H9 (cell line): ENCODE measurements at regions not wholly inside any gene's neighbourhood (a gene's known extent, or its start where the extent isn't known, plus 50 kb on each side); places are given as distances from the start of the nearest gene placed in this dataset.

Experiments used
- DNase-seq: peaks from one replicate; pipeline ENCODE4 v3.0.0-alpha.2; 2017
- H2AFZ ChIP-seq: one replicate; pipeline ENCODE4 v1.6.1; 2013; ENCODE audit warnings: mild to moderate bottlenecking, low read length, control low read depth, moderate library complexity
- H2AK5ac ChIP-seq: 2 replicates; pipeline ENCODE4 v1.6.1; 2013; ENCODE audit warnings: low read length, control low read depth, mixed read lengths; ENCODE audit not compliant: insufficient read length
- H2BK120ac ChIP-seq: one replicate; pipeline ENCODE4 v1.6.1; 2013; ENCODE audit warnings: low read depth, mild to moderate bottlenecking, low read length, control low read depth, inconsistent platforms; ENCODE audit not compliant: poor library complexity, severe bottlenecking
- H2BK12ac ChIP-seq: 2 replicates; pipeline ENCODE4 v1.6.1; 2013; ENCODE audit warnings: low read length, control low read depth, mixed read lengths, low read depth; ENCODE audit not compliant: insufficient read length
- H2BK15ac ChIP-seq: 2 replicates; pipeline ENCODE4 v1.6.1; 2013; ENCODE audit warnings: low read depth, low read length, control low read depth
- H2BK20ac ChIP-seq: one replicate; pipeline ENCODE4 v1.6.1; 2013; ENCODE audit warnings: low read depth, mild to moderate bottlenecking, low read length, control low read depth, inconsistent platforms; ENCODE audit not compliant: poor library complexity, severe bottlenecking
- H2BK5ac ChIP-seq: 2 replicates; pipeline ENCODE4 v1.6.1; 2013; ENCODE audit warnings: low read length, control low read depth, mixed read lengths; ENCODE audit not compliant: insufficient read length
- H3K14ac ChIP-seq: 2 replicates; pipeline ENCODE4 v1.6.1; 2013; ENCODE audit warnings: low read length, control low read depth; ENCODE audit not compliant: insufficient read depth
- H3K18ac ChIP-seq: 2 replicates; pipeline ENCODE4 v1.6.1; 2013; ENCODE audit warnings: low read depth, mild to moderate bottlenecking, mixed read lengths, low read length, control low read depth; ENCODE audit not compliant: insufficient read length
- H3K23ac ChIP-seq: 2 replicates; pipeline ENCODE4 v1.6.1; 2013; ENCODE audit warnings: low read length, control low read depth, mixed read lengths, low read depth; ENCODE audit not compliant: insufficient read length
- H3K23me2 ChIP-seq: 2 replicates; pipeline ENCODE4 v1.6.1; 2013; ENCODE audit warnings: low read depth, mild to moderate bottlenecking, mixed read lengths, low read length, control low read depth; ENCODE audit not compliant: insufficient read length, poor library complexity, severe bottlenecking
- H3K27ac ChIP-seq: 2 replicates; pipeline ENCODE4 v1.5.1; 2013; ENCODE audit warnings: low read length, control low read depth, mixed read lengths, low read depth; ENCODE audit not compliant: insufficient read length
- H3K27me3 ChIP-seq: 2 replicates; pipeline ENCODE4 v1.6.1; 2013; ENCODE audit warnings: low read length, control low read depth, inconsistent platforms; ENCODE audit not compliant: insufficient read depth
- H3K4ac ChIP-seq: 2 replicates; pipeline ENCODE4 v1.6.1; 2013; ENCODE audit warnings: low read depth, mild to moderate bottlenecking, control low read depth, inconsistent platforms, low read length, moderate library complexity
- H3K4me1 ChIP-seq: 2 replicates; pipeline ENCODE4 v1.6.1; 2013; ENCODE audit warnings: low read length, control low read depth, inconsistent platforms; ENCODE audit not compliant: insufficient read depth
- H3K4me2 ChIP-seq: 2 replicates; pipeline ENCODE4 v1.6.1; 2013; ENCODE audit warnings: low read length, control low read depth, mixed read lengths; ENCODE audit not compliant: insufficient read length, insufficient read depth
- H3K56ac ChIP-seq: 2 replicates; pipeline ENCODE4 v1.6.1; 2013; ENCODE audit warnings: low read depth, mild to moderate bottlenecking, mixed read lengths, low read length, control low read depth; ENCODE audit not compliant: insufficient read length
- H3K79me1 ChIP-seq: 2 replicates; pipeline ENCODE4 v1.6.1; 2013; ENCODE audit warnings: low read depth, mild to moderate bottlenecking, moderate library complexity, low read length, control low read depth, inconsistent platforms; ENCODE audit not compliant: insufficient read depth, poor library complexity, severe bottlenecking
- H3K79me2 ChIP-seq: 2 replicates; pipeline ENCODE4 v1.6.1; 2013; ENCODE audit warnings: low read length, control low read depth, inconsistent platforms; ENCODE audit not compliant: insufficient read depth
- H3K9ac ChIP-seq: 2 replicates; pipeline ENCODE4 v1.6.1; 2013; ENCODE audit warnings: low read length, control low read depth, mixed read lengths; ENCODE audit not compliant: insufficient read length; ENCODE audit errors: extremely low read depth
- H3K9me3 ChIP-seq: one replicate; pipeline ENCODE4 v1.6.1; 2013; ENCODE audit warnings: low read depth, low read length, inconsistent platforms; ENCODE audit not compliant: control insufficient read depth
- H3T11ph ChIP-seq: one replicate; pipeline ENCODE4 v1.6.1; 2013; ENCODE audit warnings: mild to moderate bottlenecking, low read length, control low read depth, inconsistent platforms
- H4K20me1 ChIP-seq: one replicate; pipeline ENCODE4 v1.6.1; 2013; ENCODE audit not compliant: control insufficient read depth, insufficient read length, insufficient read depth
- H4K5ac ChIP-seq: 2 replicates; pipeline ENCODE4 v1.6.1; 2013; ENCODE audit warnings: low read depth, mild to moderate bottlenecking, mixed read lengths, low read length, control low read depth; ENCODE audit not compliant: insufficient read length
- H4K8ac ChIP-seq: replicated peaks from 2 replicates; pipeline ENCODE4 v1.6.1; 2013; ENCODE audit warnings: low read length, control low read depth, mixed read lengths, low read depth; ENCODE audit not compliant: insufficient read length
- H4K91ac ChIP-seq: 2 replicates; pipeline ENCODE4 v1.6.1; 2013; ENCODE audit warnings: low read depth, mild to moderate bottlenecking, moderate library complexity, mixed read lengths, low read length, control low read depth; ENCODE audit not compliant: insufficient read length
- H3K27ac Mint-ChIP-seq, 3 experiments: 2 replicates in 2 of 3; 3 replicates in 1 of 3; pipeline ENCODE4 v1.8.0; 2020 to 2021; ENCODE audit warnings: mixed read lengths in 3 of 3, mild to moderate bottlenecking in 1 of 3, moderate library complexity in 1 of 3
- H3K27me3 Mint-ChIP-seq: 2 replicates; pipeline ENCODE4 v1.8.0; 2021; ENCODE audit warnings: low read depth, mild to moderate bottlenecking, moderate library complexity, mixed read lengths
- H3K36me3 Mint-ChIP-seq, 3 experiments: 2 replicates in 2 of 3; 3 replicates in 1 of 3; pipeline ENCODE4 v1.8.0; 2020 to 2021; ENCODE audit warnings: low read depth in 3 of 3, mixed read lengths in 3 of 3; ENCODE audit not compliant: insufficient read depth in 1 of 3
- H3K4me1 Mint-ChIP-seq, 2 experiments: 2 replicates each; pipeline ENCODE4 v1.8.0; 2020; ENCODE audit warnings: mixed read lengths in 2 of 2
- H3K4me3 Mint-ChIP-seq, 2 experiments: 2 replicates in 1 of 2; 3 replicates in 1 of 2; pipeline ENCODE4 v1.8.0; 2020 to 2021; ENCODE audit warnings: mild to moderate bottlenecking in 2 of 2, mixed read lengths in 2 of 2, moderate library complexity in 1 of 2
- H3K9me3 Mint-ChIP-seq, 2 experiments: 2 replicates in 1 of 2; 3 replicates in 1 of 2; pipeline ENCODE4 v1.8.0; 2020; ENCODE audit warnings: mild to moderate bottlenecking in 2 of 2, mixed read lengths in 2 of 2, moderate library complexity in 1 of 2
- WGBS: extraction: QIAGEN DNeasy Blood & Tissue Kit; methylation state at CpG from one replicate; pipeline ENCODE4 v1.1.7; 2013; ENCODE audit warnings: missing lambda C conversion rate, low lambda C conversion rate, mixed read lengths; ENCODE audit not compliant: insufficient read length; ENCODE audit errors: extremely low coverage; 5-methylcytosine and 5-hydroxymethylcytosine counted together
- TF ChIP-seq, protein P1 (sequence below): fragments of 200-600 bp; sonication (generic); conservative IDR thresholded peaks from 3 replicates; pipeline ENCODE4 v1.8.0; 2021; ENCODE audit warnings: antibody characterized with exemption, mild to moderate bottlenecking

DNA sequence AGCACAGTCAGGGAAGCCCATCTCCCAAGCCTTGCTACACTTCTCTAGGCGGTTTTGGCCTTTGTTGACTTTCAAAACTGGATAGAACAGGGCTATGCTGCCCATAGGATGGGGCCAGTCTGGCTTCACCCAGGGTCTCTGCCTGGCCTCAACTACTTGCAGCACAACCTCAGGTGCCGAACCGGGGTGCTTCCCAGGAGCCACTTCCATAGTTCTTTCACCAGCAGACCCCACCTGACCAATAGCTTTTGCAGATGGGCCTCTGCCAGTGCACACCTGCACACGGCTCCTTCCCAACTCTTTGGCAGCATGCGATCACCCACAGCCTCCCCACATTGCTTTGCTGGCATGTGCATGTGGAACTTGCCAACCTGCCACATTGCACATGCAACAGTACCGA lies 331.6 kb downstream of the CPS1 start:
- no peak overlapping the region for H3T11ph ChIP-seq
- H4K5ac ChIP-seq, result no peak overlapping the region
- TF ChIP-seq, protein P1, sequence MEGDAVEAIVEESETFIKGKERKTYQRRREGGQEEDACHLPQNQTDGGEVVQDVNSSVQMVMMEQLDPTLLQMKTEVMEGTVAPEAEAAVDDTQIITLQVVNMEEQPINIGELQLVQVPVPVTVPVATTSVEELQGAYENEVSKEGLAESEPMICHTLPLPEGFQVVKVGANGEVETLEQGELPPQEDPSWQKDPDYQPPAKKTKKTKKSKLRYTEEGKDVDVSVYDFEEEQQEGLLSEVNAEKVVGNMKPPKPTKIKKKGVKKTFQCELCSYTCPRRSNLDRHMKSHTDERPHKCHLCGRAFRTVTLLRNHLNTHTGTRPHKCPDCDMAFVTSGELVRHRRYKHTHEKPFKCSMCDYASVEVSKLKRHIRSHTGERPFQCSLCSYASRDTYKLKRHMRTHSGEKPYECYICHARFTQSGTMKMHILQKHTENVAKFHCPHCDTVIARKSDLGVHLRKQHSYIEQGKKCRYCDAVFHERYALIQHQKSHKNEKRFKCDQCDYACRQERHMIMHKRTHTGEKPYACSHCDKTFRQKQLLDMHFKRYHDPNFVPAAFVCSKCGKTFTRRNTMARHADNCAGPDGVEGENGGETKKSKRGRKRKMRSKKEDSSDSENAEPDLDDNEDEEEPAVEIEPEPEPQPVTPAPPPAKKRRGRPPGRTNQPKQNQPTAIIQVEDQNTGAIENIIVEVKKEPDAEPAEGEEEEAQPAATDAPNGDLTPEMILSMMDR, result no peak
- H3K4me1 ChIP-seq, result no peaks in the 10 kb centered on the region
- H3K79me1 ChIP-seq, result no peaks in the 10 kb centered on the region
- H2BK120ac ChIP-seq, result no peak overlapping the region
- no peak overlapping the region for H3K4ac ChIP-seq
- H3K9me3 ChIP-seq, result no peaks in the 10 kb centered on the region
- Mint-ChIP-seq H3K9me3 (peaks cover 2 to 14% of the 10 kb centered on the region in 2 experiments; a peak in 4 of 5 replicates), H3K4me1 (no peaks in the 10 kb centered on the region), H3K27me3 (no peaks in the 10 kb centered on the region), H3K4me3 (no peak overlapping the region), H3K36me3 (peaks cover 0 to 14% (median 7%) of the 10 kb centered on the region in 3 experiments; a peak in 4 of 7 replicates), H3K27ac (no peak overlapping the region)
- no peak overlapping the region for H2AK5ac ChIP-seq
- no peak overlapping the region for H3K23ac ChIP-seq
- H2AFZ ChIP-seq, result no peak overlapping the region
- no peak overlapping the region for H3K27ac ChIP-seq
- H3K79me2 ChIP-seq, result no peaks in the 10 kb centered on the region
- no peak overlapping the region for H4K91ac ChIP-seq
- no peak overlapping the region for H2BK5ac ChIP-seq
- H3K9ac ChIP-seq, result no peak overlapping the region
- no peak overlapping the region for H2BK20ac ChIP-seq
- no peaks in the 10 kb centered on the region for H3K23me2 ChIP-seq
- no peaks in the 10 kb centered on the region for H4K20me1 ChIP-seq
- no peak overlapping the region for H3K18ac ChIP-seq
- no peak overlapping the region for H3K56ac ChIP-seq
- no peaks in the 10 kb centered on the region for H3K27me3 ChIP-seq
- no peak for DNase-seq
- H2BK12ac ChIP-seq, result no peak overlapping the region
- H3K4me2 ChIP-seq, result no peak overlapping the region
- WGBS, result no CpG with 5 or more reads among the region's 6 CpGs
- no peak overlapping the region for H2BK15ac ChIP-seq
- no peak overlapping the region for H4K8ac ChIP-seq
- H3K14ac ChIP-seq, result no peak overlapping the region
